ENCODE measurements at regions not wholly inside any gene's neighbourhood (a gene's known extent, or its start where the extent isn't known, plus 50 kb on each side); places are given as distances from the start of the nearest gene placed in this dataset.

GRCh38 chr1:29821605-29822004, 585.3 kb downstream of the PTPRU start:
- no peak overlapping the region for H3K4me3 ChIP-seq (IDR thresholded peaks at IDR 0.05; ENCODE audit: insufficient read depth, low read depth, low read length)
- H3K27me3 ChIP-seq (ENCODE audit: insufficient read depth, low read depth) = no peaks in the 10 kb centered on the region; the same call in 1 of the 2 replicates
- H3K36me3 ChIP-seq (ENCODE audit: insufficient read depth) = no peaks in the 10 kb centered on the region
- H4K20me1 ChIP-seq (ENCODE audit: insufficient read depth) = no peaks in the 10 kb centered on the region
- no peak overlapping the region for H3K4me2 ChIP-seq
- H2AFZ ChIP-seq (ENCODE audit: low read depth) = no peak overlapping the region
- no peaks in the 10 kb centered on the region for H3K79me2 ChIP-seq (ENCODE audit: insufficient read depth, low read depth)
- TF ChIP-seq CTCF (conservative IDR thresholded peaks at IDR 0.05; ENCODE audit: low read depth, low read length) = no peak
- no peak overlapping the region for H3K27ac ChIP-seq
- H3K4me1 ChIP-seq (ENCODE audit: low read depth, poor library complexity, severe bottlenecking) = no peaks in the 10 kb centered on the region
- H3K9ac ChIP-seq = no peak overlapping the region

- H3K4me3 ChIP-seq (IDR thresholded peaks at IDR 0.05; ENCODE audit: insufficient read depth, low read depth, low read length) = no peak overlapping the region
- H3K27me3 ChIP-seq (ENCODE audit: insufficient read depth, low read depth) = no peaks in the 10 kb centered on the region; the same call in 1 of the 2 replicates
- no peak overlapping the region for H3K27ac ChIP-seq
- no peaks in the 10 kb centered on the region for H3K4me1 ChIP-seq (ENCODE audit: low read depth, poor library complexity, severe bottlenecking)
- no peak overlapping the region for H2AFZ ChIP-seq (ENCODE audit: low read depth)
- H3K4me2 ChIP-seq = no peak overlapping the region
- no peak for TF ChIP-seq CTCF (conservative IDR thresholded peaks at IDR 0.05; ENCODE audit: low read depth, low read length)
- no peaks in the 10 kb centered on the region for H3K79me2 ChIP-seq (ENCODE audit: insufficient read depth, low read depth)
- no peaks in the 10 kb centered on the region for H4K20me1 ChIP-seq (ENCODE audit: insufficient read depth)
- no peaks in the 10 kb centered on the region for H3K36me3 ChIP-seq (ENCODE audit: insufficient read depth)
- H3K9ac ChIP-seq = no peak overlapping the region
Measured at GRCh38 chr1:29820401-29820800, 584.1 kb downstream of the PTPRU start.

- no peak overlapping the region for H3K4me3 ChIP-seq (IDR thresholded peaks at IDR 0.05; ENCODE audit: insufficient read depth, low read depth, low read length)
- H3K79me2 ChIP-seq (ENCODE audit: insufficient read depth, low read depth) = no peaks in the 10 kb centered on the region
- H3K4me2 ChIP-seq = no peak overlapping the region
- H3K4me1 ChIP-seq (ENCODE audit: low read depth, poor library complexity, severe bottlenecking) = no peaks in the 10 kb centered on the region
- H3K36me3 ChIP-seq (ENCODE audit: insufficient read depth) = no peaks in the 10 kb centered on the region
- H4K20me1 ChIP-seq (ENCODE audit: insufficient read depth) = no peaks in the 10 kb centered on the region
- H3K27ac ChIP-seq = no peak overlapping the region
- no peak overlapping the region for H3K9ac ChIP-seq
- H2AFZ ChIP-seq (ENCODE audit: low read depth) = no peak overlapping the region
- peaks cover 7% of the 10 kb centered on the region; the same call in 1 of the 2 replicates for H3K27me3 ChIP-seq (ENCODE audit: insufficient read depth, low read depth)
- no peak for TF ChIP-seq CTCF (conservative IDR thresholded peaks at IDR 0.05; ENCODE audit: low read depth, low read length)
Measured at GRCh38 chr1:29812408-29813135, 576.2 kb downstream of the PTPRU start.

GRCh38 chr1:29811727-29812407, 575.5 kb downstream of the PTPRU start:
- Histone ChIP-seq H3K79me2 (ENCODE audit: insufficient read depth, low read depth) (no peaks in the 10 kb centered on the region), H3K4me2 (no peak overlapping the region), H3K4me3 (IDR thresholded peaks at IDR 0.05; ENCODE audit: insufficient read depth, low read depth, low read length) (no peak overlapping the region), H4K20me1 (ENCODE audit: insufficient read depth) (no peaks in the 10 kb centered on the region), H3K27ac (no peak overlapping the region), H3K4me1 (ENCODE audit: low read depth, poor library complexity, severe bottlenecking) (no peaks in the 10 kb centered on the region), H3K27me3 (ENCODE audit: insufficient read depth, low read depth) (peaks cover 7% of the 10 kb centered on the region; the same call in 1 of the 2 replicates), H3K9ac (no peak overlapping the region), H3K36me3 (ENCODE audit: insufficient read depth) (no peaks in the 10 kb centered on the region), H2AFZ (ENCODE audit: low read depth) (no peak overlapping the region)
- no peak for TF ChIP-seq CTCF (conservative IDR thresholded peaks at IDR 0.05; ENCODE audit: low read depth, low read length)

All from KMS-11 (cell line).